OCI-LY1 (cell line): ENCODE measurements at regions not wholly inside any gene's neighbourhood (a gene's known extent, or its start where the extent isn't known, plus 50 kb on each side); places are given as distances from the start of the nearest gene placed in this dataset.

Experiments used
- H2AFZ ChIP-seq: fragments of 200-600 bp; sonication (generic), shearing (Covaris generic); 2 replicates; pipeline ENCODE4 v1.6.0; 2014; ENCODE audit warnings: antibody characterized with exemption, mild to moderate bottlenecking, low read length
- H3F3A ChIP-seq: fragments of 200-600 bp; sonication (generic), shearing (Covaris generic); 2 replicates; pipeline ENCODE4 v1.6.0; 2014; ENCODE audit warnings: mild to moderate bottlenecking, antibody characterized with exemption, low read length, moderate library complexity; ENCODE audit not compliant: insufficient read depth
- H3K27ac ChIP-seq: fragments of 200-600 bp; sonication (generic); 2 replicates; pipeline ENCODE4 v1.5.1; 2014; ENCODE audit warnings: low read length, mixed run types, mild to moderate bottlenecking, low read depth; ENCODE audit not compliant: poor library complexity, severe bottlenecking
- H3K27me3 ChIP-seq: fragments of 200-600 bp; sonication (generic); 2 replicates; pipeline ENCODE4 v1.6.0; 2014; ENCODE audit warnings: antibody characterized with exemption, mild to moderate bottlenecking, low read length, moderate library complexity; ENCODE audit not compliant: insufficient read depth
- H3K36me3 ChIP-seq: fragments of 200-600 bp; sonication (generic); 2 replicates; pipeline ENCODE4 v1.6.1; 2014; ENCODE audit warnings: mild to moderate bottlenecking, antibody characterized with exemption, low read length, moderate library complexity, mixed read lengths; ENCODE audit not compliant: insufficient read depth
- H3K4me1 ChIP-seq: fragments of 200-600 bp; sonication (generic); 2 replicates; pipeline ENCODE4 v1.5.1; 2014; ENCODE audit warnings: mild to moderate bottlenecking, low read length, moderate library complexity; ENCODE audit not compliant: insufficient read depth, severe bottlenecking
- H3K4me2 ChIP-seq: fragments of 200-600 bp; sonication (generic), shearing (Covaris generic); 2 replicates; pipeline ENCODE4 v1.6.1; 2014; ENCODE audit warnings: low read length
- H3K4me3 ChIP-seq: fragments of 200-600 bp; sonication (generic); 2 replicates; pipeline ENCODE4 v1.5.1; 2014; ENCODE audit warnings: low read length, low read depth, mild to moderate bottlenecking, mixed read lengths; ENCODE audit not compliant: poor library complexity, severe bottlenecking
- H3K79me2 ChIP-seq: fragments of 200-600 bp; shearing (Covaris generic); 2 replicates; pipeline ENCODE4 v1.6.1; 2016; ENCODE audit warnings: mixed run types, low read length, mixed read lengths; ENCODE audit not compliant: insufficient read depth
- H3K9ac ChIP-seq: fragments of 200-600 bp; sonication (generic), shearing (Covaris generic); 2 replicates; pipeline ENCODE4 v1.6.1; 2014; ENCODE audit warnings: mild to moderate bottlenecking, low read length, mixed read lengths
- H3K9me2 ChIP-seq: fragments of 200-600 bp; sonication (generic), shearing (Covaris generic); 2 replicates; pipeline ENCODE4 v1.6.1; 2014; ENCODE audit warnings: low read depth, mild to moderate bottlenecking, low read length, mixed read lengths
- H3K9me3 ChIP-seq: fragments of 200-600 bp; shearing (Covaris generic); 2 replicates; pipeline ENCODE4 v1.6.1; 2014; ENCODE audit warnings: low read length, mixed read lengths
- H4K20me1 ChIP-seq: fragments of 200-600 bp; sonication (generic), shearing (Covaris generic); 2 replicates; pipeline ENCODE4 v1.6.0; 2016; ENCODE audit warnings: mild to moderate bottlenecking, low read length; ENCODE audit not compliant: insufficient read depth
- EZH2 ChIP-seq: fragments of 200-600 bp; sonication (generic), shearing (Covaris generic); IDR thresholded peaks from 2 replicates; pipeline ENCODE4 v1.8.0; 2017; ENCODE audit warnings: borderline replicate concordance, mixed run types, mild to moderate bottlenecking, antibody characterized with exemption, low read length, moderate library complexity, mixed read lengths
- TF ChIP-seq, protein P1 (sequence below): fragments of 200-600 bp; sonication (generic), shearing (Covaris generic); IDR thresholded peaks from 2 replicates; pipeline ENCODE4 v1.5.1; 2017; ENCODE audit warnings: mild to moderate bottlenecking, antibody characterized with exemption, low read length, moderate library complexity, mixed read lengths

- Histone ChIP-seq H3K4me1 (no peaks in the 10 kb centered on the region), H3K79me2 (no peaks in the 10 kb centered on the region), H4K20me1 (no peaks in the 10 kb centered on the region), H3K9ac (no peak overlapping the region), H3K4me3 (no peak overlapping the region), H3K36me3 (no peaks in the 10 kb centered on the region), H2AFZ (no peak overlapping the region), H3F3A (no peaks in the 10 kb centered on the region), H3K27me3 (no peaks in the 10 kb centered on the region), H3K9me2 (no peaks in the 10 kb centered on the region), H3K9me3 (no peaks in the 10 kb centered on the region), H3K4me2 (no peak overlapping the region), H3K27ac (no peak overlapping the region)
- TF ChIP-seq EZH2: no peak
- TF ChIP-seq, protein P1, sequence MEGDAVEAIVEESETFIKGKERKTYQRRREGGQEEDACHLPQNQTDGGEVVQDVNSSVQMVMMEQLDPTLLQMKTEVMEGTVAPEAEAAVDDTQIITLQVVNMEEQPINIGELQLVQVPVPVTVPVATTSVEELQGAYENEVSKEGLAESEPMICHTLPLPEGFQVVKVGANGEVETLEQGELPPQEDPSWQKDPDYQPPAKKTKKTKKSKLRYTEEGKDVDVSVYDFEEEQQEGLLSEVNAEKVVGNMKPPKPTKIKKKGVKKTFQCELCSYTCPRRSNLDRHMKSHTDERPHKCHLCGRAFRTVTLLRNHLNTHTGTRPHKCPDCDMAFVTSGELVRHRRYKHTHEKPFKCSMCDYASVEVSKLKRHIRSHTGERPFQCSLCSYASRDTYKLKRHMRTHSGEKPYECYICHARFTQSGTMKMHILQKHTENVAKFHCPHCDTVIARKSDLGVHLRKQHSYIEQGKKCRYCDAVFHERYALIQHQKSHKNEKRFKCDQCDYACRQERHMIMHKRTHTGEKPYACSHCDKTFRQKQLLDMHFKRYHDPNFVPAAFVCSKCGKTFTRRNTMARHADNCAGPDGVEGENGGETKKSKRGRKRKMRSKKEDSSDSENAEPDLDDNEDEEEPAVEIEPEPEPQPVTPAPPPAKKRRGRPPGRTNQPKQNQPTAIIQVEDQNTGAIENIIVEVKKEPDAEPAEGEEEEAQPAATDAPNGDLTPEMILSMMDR: no peak
Observed at GRCh38 chr9:87180361-87180760, 233.1 kb upstream of the GAS1 start.

- TF ChIP-seq, protein P1: no peak
- no peak for TF ChIP-seq EZH2
- H4K20me1 ChIP-seq: no peaks in the 10 kb centered on the region
- H3K9me2 ChIP-seq: no peaks in the 10 kb centered on the region
- H3K27me3 ChIP-seq: no peaks in the 10 kb centered on the region
- no peak overlapping the region for H2AFZ ChIP-seq
- no peaks in the 10 kb centered on the region for H3F3A ChIP-seq
- no peak overlapping the region for H3K9ac ChIP-seq
- no peaks in the 10 kb centered on the region for H3K9me3 ChIP-seq
- no peak overlapping the region for H3K4me2 ChIP-seq
- H3K4me1 ChIP-seq: no peaks in the 10 kb centered on the region
- H3K36me3 ChIP-seq: no peaks in the 10 kb centered on the region
- H3K27ac ChIP-seq: no peak overlapping the region
- H3K4me3 ChIP-seq: no peak overlapping the region
- H3K79me2 ChIP-seq: no peaks in the 10 kb centered on the region
Observed at GRCh38 chr9:87180841-87181240, 233.5 kb upstream of the GAS1 start.

- Histone ChIP-seq H3K79me2 (no peaks in the 10 kb centered on the region), H3K9me3 (no peaks in the 10 kb centered on the region), H3K27me3 (no peaks in the 10 kb centered on the region), H3K4me1 (no peaks in the 10 kb centered on the region), H4K20me1 (no peaks in the 10 kb centered on the region), H3F3A (no peaks in the 10 kb centered on the region), H3K4me2 (no peak overlapping the region), H2AFZ (no peak overlapping the region), H3K9me2 (no peaks in the 10 kb centered on the region), H3K4me3 (no peak overlapping the region), H3K27ac (no peak overlapping the region), H3K36me3 (no peaks in the 10 kb centered on the region), H3K9ac (no peak overlapping the region)
- TF ChIP-seq, protein P1: no peak
- TF ChIP-seq EZH2: no peak
Observed at GRCh38 chr9:87181670-87182069, 234.4 kb upstream of the GAS1 start.
